Stimulated activated CD8-positive, alpha-beta memory T cell treated with anti-CD3 and anti-CD28 coated beads, Interleukin-7, amount 100 ng/mL, for 4 hours (primary cell): ENCODE measurements at regions not wholly inside any gene's neighbourhood (a gene's known extent, or its start where the extent isn't known, plus 50 kb on each side); places are given as distances from the start of the nearest gene placed in this dataset.

Experiments
- DNase-seq, 2 donors: peaks; one replicate each; pipeline ENCODE4 v3.0.0-alpha.2; 2020; ENCODE audit warnings: low read depth in 2 of 2

DNA sequence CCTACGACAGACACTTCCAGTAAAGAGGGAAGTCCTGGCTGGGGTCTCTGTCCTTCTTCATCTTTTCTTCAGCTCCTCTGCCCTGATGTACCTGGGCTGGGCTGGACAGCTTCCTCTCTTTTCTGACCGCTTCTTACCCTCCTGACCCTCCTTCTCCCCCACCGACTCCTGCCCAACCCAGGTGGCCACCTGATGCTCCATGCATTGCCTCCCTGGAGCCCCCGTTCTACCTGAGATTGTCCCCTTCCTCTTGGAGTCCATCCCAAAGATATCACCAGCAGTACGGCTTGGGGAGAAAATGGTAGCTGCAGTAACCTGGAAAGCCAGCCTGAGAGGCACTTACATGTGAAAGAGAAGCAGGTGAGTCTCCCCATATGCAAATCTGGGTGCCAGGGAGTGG lies 566.3 kb downstream of the TCERG1L start:
- DNase-seq: no peak

DNA sequence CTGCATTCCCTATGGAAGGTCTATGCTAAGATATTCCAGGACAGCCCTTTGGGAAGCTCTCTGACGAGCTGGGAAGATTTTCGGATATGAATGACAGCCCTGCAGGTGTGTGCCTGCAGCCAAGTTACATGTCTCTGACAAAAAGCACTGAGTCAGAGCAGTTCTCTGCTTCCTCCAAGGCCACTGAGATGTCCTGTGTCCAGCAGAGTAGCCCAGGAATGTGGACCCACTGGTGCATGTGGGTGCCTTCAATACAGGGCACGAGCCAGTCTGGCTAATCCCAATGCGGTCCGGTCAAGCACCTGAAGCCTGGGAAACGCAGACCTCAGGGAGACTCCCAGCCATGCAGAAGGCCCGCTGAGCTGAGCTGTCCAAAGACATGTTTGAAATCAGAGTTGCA lies 565.7 kb downstream of the TCERG1L start:
- DNase-seq: no peak

DNA sequence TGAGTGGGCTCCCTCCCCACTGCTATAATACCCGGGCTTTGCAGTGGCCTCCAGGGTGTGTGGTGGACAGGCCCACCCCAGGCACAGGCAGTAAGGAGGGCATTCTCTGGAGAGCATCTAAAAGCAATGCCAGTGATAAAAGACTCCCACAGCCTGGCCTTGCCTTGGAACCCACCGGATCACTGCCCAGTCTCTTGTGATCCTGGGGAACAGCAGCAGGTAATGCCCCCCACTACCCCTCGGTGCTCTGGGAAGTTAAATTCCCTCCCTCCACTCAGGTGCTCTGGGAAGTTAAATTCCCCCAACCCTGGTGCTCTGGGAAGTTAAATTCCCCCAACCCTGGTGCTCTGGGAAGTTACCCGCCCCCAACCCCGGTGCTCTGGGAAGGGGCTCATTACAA lies 565.2 kb downstream of the TCERG1L start:
- no peak for DNase-seq

DNA sequence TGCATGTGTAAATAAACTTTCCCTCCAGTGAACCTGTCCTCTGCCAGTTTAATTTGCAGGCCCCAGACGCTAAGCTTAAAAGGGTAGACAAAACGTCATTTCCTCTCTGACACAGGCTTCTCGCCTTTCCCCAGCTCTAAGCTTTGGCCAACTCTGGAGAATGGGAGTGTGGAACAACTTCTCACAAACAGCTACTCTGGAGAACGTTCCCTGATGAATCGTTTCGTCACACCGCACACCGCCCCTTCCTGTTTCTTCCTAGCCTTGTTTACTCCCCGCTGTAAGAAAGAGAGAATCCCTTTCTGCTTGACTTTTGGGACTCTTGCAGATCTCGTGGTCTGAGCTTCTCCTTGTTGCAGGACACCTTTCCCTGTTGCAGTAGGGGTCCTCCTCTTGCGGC lies 564.2 kb downstream of the TCERG1L start:
- DNase-seq: no peak

DNA sequence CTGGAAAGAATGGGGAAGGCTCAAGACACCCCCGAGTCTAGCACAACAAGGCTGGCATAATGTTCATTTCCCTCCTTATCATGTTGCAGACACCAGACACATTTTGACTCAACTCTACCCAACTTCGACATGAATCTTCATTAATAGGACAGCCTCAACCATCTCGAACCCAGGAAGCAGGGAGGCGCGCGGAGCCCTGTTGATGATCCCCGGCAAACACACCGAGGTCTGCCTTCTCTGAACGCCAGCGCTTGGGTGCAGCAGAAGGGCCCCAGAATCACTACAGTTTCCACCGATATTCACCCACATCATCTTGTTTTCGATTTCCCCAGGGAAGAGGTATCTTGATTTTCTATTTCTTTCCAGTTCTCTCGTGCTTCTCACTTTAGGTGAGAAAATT lies 563.6 kb downstream of the TCERG1L start:
- no peak for DNase-seq

DNA sequence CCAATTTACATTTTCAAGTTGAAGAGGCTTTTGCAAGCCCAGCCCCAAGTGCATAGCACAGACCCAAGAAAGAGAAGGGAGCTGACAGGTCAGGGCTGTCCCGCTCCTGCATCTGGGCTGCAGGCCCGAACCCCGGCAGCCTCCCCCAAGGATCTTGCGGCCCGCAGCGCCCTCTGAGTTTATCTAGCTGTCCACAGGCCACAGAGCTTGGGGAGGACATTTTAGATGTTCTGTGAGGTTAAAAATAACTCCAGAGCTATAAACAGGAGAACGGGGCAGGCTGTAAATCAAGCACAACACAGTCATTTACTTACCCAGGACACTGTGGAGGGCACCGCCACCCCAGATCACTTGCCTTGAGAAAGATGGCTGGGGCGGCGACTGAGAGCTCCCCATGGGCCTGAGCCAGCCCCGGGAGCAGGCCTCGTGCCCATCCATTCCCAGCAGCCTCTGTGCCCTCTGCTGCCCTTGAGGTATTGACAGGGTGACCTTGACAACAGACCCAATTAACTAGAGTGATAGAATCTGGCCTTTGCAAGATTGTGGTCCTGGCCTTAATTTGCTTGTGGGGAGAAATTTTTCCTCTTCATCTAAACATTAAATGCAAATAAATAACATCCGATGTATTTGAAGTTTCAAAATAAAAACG lies 563.0 kb downstream of the TCERG1L start:
- DNase-seq: no peak

DNA sequence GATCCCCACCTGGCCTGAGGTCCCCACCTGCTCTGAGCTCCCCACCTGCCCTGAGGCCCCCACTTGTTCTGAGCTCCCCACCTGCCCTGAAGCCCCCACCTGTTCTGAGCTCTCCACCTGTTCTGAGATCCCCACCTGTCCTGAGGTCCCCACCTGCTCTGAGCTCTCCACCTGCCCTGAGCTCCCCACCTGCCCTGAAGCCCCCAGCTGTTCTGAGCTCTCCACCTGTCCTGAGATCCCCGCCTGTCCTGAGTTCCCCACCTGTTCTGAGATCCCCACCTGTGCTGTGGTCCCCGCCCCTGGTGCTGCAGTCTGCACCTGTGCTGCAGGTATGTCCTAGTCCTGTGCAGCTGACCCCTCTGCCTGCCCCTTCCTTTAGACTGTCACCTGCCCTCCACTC lies 561.6 kb downstream of the TCERG1L start:
- DNase-seq: no peak

DNA sequence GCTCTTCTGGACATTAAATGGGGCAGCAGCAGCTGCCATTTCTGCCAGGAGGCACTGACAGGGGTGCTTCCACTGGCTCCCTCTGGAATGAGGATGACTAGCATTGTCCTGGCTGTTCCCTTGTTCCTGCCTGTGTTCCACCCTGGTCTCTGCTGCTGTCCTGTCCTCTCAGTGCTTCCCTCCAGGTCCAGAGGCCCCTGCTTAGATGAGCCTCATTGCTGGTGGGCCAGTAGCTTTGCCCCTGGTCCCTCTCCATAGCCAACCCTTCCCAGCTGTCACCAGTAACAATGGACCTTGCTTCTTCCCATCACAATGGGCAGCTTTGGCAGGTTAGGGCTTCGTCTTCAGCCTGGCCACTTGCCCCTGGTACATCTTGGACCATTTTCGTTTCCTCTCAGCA lies 561.1 kb downstream of the TCERG1L start:
- no peak for DNase-seq

DNA sequence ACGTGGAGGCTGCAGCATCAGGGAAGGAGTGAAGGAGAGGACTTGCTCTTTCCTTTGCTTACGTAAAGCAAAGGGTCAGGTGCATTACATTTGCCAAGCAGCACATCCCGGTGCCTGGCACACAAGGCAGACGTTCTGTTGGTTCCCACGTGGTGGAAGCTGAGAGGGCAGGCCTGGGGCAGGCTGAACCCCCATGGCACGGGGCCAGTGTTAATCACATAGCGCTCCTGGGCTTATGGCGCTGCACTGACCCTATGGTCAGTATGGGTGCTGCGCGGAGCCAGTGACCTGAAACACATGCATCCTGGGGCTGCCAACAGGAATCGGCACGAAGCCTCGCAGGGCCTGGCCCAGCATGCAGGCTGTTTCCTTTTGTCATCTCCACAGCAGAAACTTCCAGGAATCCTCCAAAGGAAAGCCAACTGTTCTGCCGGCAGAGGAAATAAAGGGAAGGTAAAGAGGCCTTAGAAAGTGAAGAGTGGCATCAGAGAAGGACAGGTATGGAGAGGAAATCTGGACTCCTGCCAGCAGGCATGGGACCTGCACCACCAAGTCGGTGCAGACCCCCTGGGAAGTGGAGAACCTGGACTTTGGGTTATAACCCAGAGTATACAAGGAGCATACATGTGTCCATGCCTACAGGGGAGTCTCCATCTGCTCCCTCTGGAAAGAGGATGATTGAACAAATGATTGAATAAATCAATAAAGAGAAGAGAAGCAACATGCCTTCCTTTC lies 560.2 kb downstream of the TCERG1L start:
- DNase-seq: no peak

DNA sequence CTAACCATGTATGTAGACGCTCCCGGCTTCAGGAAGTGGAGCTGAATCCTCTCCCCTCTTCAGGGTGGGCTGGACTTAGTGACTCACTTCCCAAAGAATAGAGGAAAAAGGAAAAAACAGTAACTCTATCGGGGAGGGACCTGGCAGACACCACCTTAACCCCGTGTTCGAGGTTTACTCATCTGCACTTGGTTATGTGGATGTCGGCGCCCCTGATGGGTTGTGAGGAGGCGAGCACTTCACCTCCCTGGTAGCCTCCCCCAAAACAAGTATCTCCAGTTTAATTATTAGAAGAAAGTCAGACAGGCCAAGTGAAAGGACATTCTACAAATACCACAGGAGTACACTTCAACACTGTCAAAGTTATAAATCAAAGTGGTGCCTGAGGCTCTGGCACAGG lies 559.7 kb downstream of the TCERG1L start:
- DNase-seq: no peak

DNA sequence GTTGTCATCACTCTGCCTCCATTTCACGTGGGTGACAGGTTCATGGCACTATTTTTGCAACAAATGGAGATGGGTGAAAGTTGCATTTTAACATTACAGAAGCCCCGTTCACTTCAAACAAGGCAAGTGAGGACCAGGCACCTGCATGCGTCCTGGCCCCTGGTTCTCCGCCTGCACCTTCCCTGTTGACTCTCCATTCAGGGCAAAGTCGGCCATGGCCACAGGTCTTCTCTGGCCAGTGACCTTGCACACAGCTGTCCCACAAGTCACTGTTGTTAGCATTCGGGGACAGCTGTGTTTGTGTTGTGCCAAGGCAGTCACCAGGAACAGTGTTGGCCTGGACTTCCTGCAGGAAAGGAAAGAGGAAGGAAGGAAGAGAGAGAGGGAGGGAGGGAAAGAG lies 554.9 kb downstream of the TCERG1L start:
- no peak for DNase-seq

DNA sequence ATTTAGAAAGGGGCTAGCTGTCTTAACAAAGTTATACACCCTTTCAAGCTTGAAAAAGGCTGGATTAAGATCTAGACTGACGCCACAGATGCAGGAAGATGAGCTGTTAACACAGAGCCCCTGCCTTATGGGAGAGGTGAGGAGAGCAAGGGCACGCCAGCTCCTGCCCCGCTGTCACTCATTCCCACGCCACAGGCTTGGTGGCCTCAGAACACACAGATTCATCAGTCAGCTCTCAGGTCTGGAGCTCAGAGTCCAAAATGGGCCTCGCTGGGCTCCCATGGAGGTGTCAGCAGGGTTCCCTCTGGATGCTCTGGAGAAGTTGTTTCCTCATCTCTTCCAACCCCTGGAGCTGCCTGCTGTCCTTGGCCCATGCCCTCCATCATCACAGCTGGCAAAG lies 554.2 kb downstream of the TCERG1L start:
- no peak for DNase-seq

DNA sequence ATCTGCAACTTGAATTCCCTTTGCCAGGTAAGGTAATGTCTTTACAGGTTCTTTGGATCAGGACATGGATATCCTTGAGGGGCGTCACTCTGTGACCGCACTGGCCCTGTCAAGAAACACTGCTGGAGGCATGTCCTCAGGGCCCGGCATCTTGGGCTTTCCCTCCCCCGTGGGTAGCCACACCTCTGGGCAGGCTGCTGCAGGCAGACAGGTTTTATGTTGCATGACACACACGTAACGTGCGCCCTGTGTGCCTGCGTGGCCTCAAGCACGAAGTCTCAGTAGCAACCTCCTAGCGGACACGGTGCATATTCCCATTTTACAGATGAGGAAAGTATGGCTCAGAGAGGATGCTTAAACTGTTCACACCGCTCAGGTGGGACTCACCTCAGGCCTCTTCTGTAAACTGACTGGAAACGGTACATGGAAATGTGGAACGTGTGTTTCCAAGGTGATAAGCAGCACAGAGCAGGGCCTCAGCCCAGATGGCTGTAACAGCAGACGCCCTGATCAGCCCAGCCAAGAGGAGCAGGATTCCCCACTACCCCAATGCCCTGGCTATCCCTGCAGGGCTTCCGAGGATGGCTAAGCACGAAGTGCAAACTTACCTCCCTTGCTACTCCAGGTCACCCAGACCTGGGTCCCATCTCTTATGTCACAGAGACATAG lies 553.6 kb downstream of the TCERG1L start:
- no peak for DNase-seq

DNA sequence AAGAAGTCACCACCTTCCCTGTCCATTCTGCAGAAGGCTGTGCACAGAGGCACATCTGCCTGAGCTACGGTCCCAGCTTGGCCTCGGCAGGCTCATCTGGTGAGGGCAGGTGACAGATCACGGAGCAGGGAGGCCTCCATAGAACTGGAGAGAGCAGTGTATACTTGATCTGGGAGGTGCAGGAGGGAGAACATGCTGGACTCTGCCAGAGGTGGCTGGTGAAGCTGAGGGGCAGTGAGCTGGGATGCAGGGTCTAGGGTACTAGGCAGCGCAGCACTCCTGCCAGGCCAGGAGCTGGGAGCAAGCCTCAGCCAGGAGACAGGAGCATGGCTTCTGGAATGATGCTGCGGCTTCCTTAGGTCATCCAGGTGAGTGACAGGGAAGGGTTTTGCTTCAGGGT lies 553.0 kb downstream of the TCERG1L start:
- DNase-seq: no peak

DNA sequence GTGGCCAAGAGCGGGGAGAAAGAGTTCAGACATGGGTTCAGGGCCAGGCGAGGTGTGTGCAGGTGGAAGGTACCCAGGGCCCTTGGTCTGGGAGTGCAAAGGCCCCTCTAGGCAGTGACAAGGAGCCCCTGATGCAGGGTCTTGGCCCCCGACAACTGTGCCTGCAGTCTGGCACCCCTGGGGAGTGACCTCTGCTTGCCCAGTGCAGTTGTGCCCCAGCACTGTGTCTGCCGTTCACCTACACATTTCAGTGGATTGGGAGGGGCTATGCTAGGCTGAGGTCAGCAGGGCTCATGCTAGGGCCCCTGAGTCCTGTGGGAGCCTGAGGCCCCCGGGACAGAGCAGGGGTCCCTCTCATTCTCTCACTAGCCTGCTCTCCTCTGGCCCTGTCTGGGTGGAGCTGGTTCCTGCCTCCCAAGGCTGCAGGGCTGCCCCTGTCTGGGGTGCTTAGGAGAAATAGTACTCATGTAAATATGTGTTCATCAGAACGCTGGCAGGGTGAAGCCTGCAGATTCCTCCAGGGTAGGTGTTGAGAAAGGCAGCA lies 550.4 kb downstream of the TCERG1L start:
- no peak for DNase-seq

DNA sequence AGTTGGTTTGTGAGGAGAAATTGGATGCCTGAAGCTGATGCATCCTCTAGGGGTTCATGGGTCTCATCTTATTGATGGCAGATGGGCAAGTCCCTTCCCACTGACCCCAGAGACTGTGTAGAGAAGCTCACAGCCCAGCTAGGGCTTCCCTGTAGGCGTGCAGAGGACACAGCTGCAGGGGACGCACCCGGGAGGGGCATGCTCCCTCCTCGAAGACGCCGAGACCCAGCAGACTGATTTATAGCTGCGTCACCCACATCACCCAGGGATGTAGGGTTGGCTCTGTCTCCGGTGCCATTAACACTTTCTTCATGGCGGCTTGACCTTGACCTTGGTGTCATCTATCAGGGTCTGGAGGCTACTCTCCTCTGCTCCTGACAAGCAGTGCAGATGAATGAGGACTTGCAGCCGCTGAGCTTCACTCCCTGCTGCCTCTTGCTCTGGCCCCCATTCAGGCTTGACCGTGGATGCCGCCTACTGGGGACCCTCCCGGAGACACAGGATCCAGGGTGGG lies 549.7 kb downstream of the TCERG1L start:
- no peak for DNase-seq

DNA sequence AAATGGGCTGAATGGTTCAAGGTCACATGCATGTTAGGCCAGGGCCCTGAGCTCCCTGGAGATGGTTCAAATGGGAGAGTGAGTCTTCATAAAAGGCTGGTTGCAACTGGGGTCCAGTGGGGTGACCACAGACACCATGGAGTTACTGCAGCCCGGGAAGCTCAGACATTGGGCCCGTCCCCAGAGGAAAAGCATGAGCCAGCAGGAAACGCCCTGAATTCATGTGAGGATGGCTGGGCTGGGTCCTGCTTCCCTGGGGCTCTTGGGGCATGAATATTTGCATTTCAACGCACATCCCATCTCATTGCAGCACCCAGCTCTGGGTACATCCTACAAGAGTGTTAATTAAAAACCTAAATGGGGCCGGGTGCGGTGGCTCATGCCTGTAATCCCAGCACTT lies 549.0 kb downstream of the TCERG1L start:
- DNase-seq: no peak

DNA sequence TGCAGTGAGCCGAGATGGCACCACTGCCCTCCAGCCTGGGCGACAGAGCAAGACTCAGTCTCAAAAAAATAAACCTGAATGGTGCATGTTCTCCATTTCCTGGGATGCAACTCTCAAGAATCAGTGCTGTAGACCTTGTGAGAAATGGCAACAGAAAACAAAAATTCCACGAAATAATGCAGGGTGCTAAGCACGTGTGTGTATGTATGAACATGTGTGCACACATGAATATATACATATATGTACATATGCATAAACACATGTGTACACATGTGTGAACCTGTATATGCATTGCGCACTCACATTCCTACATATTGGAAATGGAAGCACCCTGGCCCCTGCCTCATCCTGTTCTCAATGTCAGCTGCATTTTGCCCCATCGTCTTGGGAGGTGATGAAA lies 548.5 kb downstream of the TCERG1L start:
- no peak for DNase-seq

DNA sequence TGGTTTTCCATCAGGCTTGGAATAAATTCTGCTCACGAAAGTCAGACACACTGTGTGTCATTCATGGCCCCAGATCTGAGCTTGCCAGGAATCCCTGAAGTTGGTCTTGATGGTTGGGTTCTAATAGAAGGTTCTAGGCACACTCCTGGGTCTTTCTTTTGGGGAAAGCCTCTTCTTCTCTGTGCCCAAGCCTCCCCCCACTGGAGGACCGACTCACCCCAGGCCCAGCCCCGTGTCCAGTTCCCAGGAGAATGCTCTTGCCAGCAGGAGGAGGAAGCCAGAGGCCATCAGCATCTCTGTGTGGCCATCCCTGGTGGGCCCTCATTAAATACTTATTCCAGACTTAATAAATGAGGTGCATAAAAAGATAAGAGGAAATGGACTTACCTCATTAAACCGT lies 548.0 kb downstream of the TCERG1L start:
- DNase-seq: no peak

DNA sequence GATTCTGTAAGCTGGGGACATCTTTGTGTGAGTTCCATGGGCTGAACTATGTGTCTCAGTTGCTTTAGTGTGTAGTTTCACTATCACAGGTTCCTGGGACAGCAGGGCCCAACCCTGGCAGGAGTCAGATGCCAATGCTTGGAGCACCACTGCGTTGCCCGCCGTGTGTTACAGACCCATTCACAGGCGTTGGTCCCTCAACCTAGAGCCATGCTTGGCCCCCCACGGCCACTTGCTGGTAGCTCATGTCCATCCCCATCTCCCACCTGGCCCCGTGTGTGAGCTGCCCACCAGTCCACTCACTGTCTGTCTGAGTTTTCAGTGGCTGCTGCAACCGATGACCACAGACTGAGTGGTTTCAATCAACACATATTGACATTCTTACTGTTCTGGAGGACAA lies 546.9 kb downstream of the TCERG1L start:
- no peak for DNase-seq

DNA sequence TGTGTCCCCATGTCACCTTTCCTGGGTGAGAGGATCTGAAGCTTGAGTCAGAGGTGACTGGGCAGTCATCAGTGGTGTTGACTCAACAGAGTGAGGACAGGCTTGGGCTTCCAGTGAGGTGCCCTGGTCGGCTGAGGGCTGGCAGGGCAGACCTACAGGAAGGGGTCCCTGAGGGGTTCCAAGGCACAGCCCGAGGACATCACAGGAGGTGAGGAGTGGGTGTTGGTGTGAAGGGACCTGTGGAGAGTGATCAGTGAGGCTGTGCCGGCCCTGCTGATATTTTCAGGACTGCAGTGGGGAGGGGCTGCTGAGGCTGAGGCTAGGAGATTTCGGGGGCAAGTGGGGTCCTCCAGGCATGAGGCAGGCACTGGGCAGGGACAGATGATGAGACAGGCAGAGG lies 545.5 kb downstream of the TCERG1L start:
- DNase-seq: no peak

DNA sequence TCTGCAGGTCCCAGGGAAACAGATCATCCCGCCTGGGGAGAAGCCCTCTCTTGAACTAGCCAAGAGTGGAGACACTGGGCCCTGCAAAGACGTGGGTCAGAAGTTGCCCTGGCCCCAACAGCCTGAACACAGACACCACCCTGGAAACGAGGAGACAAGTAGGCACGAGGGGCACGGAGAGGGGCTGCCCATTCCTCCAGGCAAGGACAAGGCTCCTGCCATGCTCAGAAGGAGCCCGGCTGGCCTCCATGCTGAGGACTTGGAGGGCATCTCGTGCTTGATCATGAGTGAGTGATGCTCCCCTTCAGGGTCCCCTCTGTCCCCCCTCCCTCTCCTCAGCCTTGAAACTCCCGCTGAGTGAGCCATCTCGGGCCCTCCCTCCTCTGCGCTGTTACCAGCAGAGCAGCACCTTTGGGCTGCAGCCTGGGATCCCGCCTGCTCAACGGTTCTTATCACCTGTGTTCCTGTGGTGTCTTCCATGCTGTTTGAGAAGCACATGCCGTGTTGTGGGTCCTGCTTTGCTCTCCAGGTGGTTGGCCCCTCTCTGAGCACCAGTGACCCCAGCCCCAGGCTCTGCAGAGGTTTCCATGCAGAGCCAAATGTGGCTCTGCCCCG lies 544.3 kb downstream of the TCERG1L start:
- DNase-seq: no peak
